GM19023 (cell line): ENCODE measurements at regions not wholly inside any gene's neighbourhood (a gene's known extent, or its start where the extent isn't known, plus 50 kb on each side); places are given as distances from the start of the nearest gene placed in this dataset.
"Not testable (repeated sequence)": the region's sequence is repeated elsewhere in the genome, so short reads cannot be mapped to it uniquely, and the experiment has no call there.

Experiments used
- ATAC-seq: cut with Tn5 transposase; IDR thresholded peaks from one replicate; pipeline ENCODE4 v1.9.1; 2021; ENCODE audit warnings: mild to moderate bottlenecking, moderate library complexity; ENCODE audit not compliant: unreplicated experiment

DNA sequence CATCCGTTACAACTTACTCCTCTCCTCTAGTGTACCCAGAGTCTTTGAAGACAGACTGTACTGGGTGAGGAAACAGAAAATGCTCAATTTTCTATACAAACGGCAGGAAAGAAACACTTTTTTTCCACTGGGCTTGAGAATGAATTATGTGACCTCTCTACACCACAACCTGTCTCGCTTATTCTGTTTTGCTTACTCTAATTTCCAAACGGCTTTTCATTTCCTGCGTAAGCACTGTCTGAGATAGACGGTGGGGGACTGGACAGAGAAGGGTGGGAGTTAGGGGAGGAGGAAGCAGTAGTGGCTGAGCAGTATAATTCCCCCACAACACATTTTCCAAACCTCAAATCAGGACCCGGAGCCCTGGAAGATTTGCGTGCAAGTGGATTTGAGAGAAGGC is 191.4 kb upstream of the SDK2 start:
- ATAC-seq = no peak

DNA sequence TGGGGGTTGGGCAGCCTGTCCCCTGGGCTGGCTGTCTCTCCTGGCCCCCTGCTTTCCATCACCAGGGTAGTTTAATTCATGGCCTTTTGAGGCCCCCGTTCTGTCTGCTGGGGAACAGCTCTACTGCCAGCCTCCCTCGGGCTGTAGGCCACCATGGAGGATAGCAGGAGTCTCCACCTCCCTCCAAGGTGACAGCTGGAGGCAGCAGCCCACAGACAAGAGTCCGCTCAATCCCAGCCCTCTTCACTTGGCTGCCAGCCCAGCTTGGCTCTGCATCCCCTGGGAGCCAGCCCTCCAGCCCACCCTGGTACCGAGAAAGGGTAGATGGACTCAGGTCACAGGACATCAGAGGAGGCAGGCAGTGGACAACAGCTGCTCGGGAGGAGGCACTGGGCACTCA is 194.6 kb upstream of the SDK2 start:
- ATAC-seq = no peak

DNA sequence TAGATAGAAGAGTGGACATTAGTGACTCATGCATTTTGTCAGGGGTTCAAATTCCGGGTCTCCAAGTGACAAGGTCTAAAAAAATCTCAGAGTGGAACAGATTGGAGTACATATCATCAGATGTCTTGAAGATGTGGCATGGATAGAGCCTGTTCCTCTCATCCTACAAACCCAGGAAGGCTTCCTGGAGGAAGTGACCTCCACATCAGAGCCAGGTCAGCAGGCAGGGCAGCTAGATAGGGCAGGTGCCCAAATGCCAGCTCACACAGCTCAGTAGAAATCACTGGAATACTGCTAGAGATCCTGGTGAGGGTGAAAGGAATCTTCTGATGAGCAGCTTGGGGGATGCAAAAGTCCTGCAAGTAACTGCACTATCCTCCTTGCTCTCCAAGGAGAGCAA is 196.6 kb upstream of the SDK2 start:
- no peak for ATAC-seq

DNA sequence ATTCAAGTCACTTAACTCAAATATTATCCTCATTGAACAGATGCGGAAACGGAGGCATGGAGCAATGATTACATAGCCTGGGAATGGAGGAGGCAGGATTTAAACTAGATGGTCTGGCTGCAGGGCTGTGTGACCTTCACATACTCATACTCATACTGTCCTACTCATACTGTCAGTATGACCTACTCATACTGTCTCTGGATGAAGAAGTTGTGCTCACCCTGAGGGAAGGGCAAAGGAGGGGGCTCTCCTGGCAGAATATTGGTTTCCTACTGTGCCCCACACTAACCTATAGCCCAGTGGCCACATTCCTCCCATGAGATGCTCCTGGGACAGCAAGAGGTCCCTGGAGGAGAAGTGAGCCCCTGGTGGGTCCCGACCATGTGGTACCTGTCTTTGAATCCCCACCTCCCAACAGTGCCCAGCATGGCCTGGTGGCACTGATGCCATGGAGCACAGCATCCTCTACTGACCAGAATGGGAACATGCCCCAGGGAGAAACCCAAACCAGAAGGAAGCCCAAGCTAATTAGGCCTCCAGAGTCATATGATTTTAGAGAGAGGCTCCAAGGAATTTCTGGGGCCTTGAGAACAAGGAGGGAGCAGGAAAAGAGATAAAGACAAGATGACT is 197.3 kb upstream of the SDK2 start:
- ATAC-seq = no peak

DNA sequence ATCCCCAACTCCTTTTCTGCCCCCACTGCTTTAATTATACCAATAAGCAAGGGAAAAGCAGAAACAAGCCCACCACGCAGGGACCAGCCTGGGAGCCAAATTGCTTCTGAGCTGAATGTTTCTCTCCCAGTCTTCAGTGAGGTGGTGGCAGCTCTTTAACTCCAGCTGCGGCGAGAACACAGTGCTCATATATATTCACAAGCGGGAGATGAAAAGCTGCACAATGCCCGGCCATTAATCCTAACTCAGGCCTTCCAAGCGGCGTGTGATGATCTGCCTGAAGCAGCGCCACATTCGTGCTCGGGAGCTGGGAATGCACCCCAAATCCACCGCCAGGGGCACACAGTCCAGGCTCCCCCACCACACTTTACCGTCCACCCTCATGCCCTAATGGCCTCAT is 203.7 kb upstream of the SDK2 start:
- no peak for ATAC-seq

DNA sequence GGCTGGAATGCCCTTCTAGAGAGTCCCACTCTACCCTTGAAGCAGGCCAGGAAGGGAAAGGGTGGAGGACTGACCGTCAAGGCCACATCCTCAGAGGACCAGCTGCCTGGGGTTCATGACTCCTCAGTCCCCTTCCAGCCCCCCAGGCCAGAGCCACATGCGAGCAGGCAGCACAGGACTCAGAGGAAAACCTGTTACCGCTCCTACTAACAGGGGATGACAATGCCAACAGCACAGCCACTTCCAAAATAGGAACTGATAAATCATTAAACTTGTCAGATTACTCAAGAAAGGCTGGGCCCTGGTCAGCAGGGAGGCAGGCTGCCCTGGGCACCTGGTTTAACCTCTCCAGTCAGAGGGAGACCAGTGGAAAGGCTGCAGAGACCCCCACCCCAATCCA is 206.2 kb upstream of the SDK2 start:
- no peak for ATAC-seq

DNA sequence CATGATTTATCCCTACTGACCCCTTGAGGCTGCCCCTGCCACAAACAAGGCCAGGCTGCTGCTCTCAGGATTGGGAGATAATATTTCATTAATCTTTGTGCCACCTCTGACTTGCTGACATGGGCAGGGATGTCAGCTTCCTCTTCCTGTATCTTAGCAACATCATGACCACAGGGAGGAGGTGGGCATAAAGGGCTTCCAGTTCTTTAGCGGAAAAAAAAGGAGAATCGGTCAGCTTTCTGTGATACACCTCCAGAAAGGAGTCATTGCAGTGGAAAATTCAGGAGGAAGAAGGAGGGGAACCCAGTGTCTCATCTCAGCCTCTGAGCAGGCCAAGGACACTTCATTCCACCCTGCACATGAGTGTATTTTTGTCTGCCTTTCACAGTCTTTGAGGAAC is 206.8 kb upstream of the SDK2 start:
- ATAC-seq = no peak

DNA sequence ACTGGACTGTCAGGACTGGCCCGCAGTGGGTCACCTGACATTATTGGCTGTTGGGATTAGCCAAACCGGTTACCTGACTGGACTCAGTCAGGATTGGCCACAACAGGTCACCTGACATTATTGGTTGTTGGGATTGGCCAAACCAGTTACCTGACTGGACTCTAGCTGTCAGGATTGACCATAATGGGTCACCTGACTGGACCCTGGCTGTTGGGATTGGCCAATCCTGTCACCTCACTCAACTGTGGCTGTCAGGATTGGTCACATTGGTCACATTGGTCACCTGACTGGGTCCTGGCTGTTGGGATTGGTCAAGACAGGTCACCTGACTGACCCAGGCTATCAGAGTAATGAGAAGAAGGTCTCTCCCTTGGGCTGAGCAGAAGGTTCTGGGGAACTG is 207.7 kb upstream of the SDK2 start:
- no peak for ATAC-seq

DNA sequence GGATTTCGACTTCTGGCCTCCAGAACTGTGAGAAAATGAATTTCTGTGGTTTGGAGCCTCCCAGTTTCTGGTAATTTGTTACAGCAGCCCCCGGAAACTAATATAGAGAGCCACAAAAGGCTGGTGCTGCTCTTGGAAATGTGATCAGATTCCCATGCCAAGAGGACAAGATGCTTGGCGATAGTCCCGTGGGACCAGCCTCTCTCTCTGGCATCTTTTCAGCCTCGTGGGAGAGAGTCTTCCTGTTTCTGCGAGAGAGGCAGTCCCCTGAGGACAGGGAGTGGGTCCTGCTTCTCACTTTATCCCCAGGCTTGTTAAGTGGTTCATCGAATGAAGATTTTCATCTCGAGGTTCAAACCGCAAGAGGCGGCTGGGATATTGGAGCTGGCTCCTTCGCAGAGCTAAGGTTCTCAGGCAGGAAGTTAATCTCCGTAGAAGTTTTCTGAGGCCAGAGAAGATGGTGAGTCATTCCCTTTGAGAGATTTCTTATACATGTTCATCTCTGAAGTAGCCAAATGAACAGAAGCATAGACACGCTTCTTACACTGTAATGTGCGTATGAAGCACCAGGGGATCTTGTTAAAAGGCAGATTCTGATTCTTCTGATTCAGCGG is 211.6 kb upstream of the SDK2 start:
- no peak for ATAC-seq

DNA sequence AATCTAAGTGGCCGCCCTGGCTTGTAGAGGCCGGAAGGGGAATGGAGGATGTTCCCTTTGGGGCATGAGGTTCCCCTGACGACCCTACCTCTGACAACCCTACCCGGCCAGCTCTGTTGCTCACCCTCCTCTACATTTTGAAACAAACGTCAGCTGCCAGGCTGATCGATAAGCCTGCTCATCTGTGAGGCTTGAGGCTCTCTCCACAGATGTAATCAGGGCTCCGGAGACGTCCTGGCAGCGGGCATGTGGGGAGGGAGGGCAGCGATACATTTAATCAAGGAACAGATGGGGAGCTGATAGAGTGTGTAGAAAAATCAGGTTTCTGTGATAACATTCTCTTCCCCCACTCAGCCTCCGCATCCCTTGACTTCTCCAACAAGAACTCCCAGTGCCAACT is 212.3 kb upstream of the SDK2 start:
- ATAC-seq = no peak

DNA sequence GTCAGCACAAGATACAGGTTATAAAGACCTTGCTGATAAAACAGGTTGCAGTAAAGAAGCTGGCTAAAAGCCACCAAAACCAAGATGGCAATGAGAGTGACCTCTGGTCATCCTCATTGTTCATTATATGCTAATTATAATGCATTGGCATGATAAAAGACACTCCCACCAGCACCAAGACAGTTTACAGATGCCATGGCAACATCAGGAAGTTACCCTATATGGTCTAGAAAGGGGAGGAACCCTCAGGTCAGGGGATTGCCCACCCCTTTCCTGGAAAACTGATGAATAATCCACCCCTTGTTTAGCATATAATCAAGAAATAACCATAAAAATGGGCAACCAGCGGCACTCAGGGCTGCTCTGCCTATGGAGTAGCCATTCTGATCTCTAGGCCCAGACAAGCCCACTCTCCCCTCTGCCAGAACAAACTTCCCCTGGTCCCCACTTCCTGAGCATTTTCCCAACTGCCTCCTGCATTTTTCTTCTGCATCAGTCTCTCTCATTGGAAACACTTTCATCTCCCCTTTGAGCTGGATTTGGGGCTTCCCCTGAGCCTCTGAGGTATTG is 215.3 kb upstream of the SDK2 start:
- not testable (repeated sequence) for ATAC-seq

DNA sequence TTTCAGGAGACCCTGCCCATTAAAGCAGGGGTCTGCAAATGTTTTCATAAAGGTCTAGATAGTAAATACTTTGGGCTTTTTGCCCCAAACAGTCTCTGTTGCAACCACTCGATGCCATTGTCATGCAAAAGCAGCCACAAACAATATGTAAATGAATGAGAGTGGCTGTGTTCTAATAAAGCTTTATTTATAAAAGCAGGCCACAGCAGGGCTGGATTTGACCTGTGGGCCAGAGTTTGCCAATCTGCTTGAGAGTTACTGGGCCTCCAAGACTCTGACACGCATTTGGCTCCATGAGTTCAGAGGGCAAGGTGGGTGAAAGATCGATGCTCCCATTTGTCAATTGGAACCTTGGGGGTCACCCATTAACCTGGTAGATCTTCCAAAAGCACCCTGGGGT is 217.3 kb upstream of the SDK2 start:
- no peak for ATAC-seq

DNA sequence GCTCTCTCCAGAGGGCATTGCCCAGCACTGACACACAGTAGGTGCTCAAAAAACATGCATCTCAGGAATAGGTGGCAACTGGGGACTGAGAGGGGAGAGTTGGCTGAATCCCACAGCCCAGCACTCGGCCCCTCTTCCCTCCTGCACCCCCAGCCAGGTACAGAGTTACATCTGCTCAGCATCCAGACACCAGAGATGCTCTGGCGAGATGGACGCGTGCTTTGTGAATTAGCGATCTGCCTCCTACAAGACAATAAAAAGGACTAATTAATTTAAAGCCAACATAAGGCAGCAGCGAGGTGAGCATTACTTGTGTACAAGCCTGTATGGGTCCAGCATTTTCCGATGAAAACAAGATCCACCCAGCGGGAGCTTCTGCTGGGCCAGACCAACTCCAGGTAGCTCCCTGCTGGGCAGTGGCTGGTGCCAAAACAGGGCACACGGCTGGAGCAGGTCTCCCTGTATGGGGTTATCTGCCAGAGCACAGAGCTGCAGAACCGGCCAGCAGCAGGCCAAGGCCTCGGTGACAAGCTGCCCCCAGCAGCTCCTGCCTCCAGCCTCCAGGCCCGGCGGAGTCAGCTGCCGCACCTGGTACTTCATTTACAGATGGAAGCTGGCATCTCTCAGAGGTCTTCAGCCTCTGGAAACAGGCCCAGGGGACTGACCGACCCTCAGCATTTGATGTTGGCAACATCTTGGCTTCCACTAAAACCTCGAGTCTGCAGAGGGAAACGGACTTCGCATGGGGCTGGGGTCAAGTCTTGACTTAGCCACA is 219.7 kb upstream of the SDK2 start:
- no peak for ATAC-seq

DNA sequence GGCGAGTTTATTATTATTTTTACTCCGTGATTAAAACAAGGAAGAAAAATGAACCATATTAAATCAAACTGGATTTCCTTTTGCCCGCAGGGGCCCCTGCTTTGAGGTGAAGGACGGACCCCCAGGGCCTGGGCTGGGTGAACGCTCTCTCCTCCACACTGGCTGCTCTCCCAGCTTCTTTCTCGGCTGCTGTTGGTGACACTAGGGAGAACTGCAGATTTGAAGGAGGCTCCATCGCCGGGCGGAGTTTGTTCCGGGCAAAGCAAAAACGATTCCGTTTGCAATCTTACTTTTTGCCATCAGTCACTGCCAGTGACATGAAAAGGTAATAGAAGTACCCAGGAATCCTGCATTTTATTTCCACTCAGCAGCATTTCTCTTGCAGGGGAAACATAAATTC is 221.6 kb upstream of the SDK2 start:
- ATAC-seq = no peak

DNA sequence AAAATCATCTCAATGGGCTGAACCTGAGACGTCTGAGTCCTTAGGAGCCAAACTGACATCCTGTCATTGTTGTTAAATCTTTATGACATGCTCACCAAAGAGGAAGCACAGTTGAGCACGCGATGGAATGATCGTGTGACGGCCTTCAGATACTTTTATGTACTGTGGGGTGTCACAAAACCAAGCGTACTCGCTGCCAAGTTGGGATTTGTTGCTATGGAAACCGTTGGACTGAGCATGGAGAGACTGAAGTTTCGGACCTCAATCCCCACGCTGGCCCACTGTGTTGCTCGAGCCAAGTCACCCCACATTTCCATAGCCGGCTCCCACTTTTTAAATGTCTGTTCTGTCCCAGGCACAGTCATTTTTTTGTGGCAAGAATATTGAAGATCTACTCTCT is 222.8 kb upstream of the SDK2 start:
- no peak for ATAC-seq

DNA sequence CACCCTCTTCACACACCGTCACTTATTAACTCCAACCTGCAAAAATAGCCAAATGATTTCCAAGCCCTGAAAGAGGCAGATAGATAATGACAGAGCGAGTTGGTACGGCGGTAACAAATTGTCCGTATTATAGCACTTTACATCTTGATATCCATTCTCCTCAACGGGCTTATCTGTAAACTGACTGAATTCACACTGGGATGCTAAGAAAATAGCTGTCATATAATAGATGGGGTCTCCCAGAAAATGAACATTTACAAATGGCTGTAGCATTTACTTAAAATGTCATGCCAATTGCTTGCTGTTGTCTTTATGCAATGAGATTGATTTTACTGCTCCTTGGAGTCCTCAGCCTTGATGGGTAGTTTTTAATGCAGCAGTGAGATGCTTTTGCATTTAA is 225.8 kb upstream of the SDK2 start:
- ATAC-seq = no peak

DNA sequence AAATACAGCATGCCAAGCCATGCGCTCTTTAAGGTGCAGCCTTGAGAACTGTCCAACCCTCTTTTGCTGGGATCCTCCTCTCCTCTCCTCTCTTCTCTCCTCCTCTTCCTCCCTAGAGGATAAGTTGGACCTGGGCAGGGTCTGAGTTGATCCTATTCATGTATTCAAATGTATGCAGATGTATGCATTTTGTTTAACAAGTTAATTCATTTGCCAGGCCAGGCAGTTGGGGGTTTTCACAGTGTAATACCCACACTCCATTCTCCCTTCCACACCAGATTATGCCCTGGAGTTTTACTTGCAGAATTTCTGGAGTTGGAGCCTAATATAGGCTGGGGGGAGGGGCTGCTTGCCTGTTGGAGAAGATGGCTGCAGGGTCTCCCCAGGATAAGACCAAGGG is 226.2 kb upstream of the SDK2 start:
- ATAC-seq = no peak

DNA sequence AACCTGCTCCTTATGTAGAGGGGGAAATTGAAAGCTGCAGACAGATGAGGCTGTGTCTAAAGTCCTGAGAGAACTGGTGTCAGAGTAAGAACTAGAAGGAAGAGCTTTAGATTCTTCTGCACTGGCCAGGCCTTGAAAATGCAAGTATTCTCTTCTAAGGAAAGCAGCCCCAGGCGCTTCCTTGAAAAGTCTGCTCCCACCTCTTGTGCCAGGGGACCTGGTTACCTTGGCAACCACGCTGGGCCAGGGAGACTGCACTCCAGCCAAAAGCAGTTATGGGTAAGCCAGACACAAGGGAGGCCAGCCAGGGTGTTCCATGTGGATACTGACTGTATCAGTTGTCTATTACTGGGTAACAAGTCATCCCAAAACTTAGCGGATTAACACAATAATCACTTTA is 228.6 kb upstream of the SDK2 start:
- ATAC-seq = no peak

DNA sequence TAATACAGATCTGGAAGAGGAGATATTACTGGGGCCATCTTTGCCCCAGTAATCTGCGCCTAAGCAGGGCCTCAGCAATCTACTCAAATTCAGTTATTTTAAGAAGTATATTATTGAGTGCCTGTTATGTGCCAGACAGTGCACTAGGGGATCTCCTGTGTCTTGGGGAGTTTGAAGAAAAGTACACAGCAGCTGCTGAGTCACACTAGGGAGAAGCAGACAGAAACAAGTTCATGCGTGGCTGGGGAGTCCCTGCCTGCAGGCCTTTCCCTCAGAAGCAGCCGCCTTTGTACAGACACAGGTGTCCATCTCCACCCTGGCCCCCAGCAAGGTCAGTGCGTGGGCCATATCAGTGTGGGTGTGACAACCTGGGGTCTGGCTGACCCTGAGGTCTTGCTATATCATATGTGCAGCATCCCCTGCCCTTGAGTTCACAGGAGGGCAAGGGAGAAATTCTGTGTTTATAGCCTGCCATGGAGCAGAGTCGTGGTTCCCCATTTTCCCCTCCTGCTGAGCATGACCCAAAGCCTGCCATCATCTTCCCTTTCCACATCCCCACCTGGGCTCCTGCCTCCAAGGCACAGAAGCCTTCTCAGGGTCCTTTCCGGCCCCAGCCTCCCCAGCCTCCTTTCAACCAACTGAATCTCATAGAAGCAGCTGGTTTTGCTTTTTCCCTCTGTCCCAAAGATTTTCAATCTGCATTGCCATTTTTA is 229.9 kb upstream of the SDK2 start:
- ATAC-seq = peak; percentile 82

DNA sequence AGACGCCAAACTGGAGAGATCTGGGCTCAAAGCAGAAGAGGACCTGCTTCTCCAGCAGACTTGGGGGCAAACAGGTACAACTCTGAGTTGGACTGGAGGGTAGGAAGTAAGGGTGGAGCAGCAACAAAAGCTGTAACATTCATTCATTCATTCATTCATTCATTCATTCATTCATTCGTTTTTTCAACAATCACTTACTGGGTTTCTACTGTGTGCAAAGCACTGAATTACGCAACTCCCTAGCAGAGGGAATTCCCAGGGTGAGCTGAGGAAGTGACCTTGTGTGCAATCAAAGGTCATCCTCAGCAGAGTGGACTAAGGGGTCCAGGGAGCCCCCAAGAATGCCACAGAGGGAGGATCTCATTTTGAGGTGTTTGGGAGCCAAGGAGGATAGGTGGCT is 231.1 kb upstream of the SDK2 start:
- no peak for ATAC-seq

DNA sequence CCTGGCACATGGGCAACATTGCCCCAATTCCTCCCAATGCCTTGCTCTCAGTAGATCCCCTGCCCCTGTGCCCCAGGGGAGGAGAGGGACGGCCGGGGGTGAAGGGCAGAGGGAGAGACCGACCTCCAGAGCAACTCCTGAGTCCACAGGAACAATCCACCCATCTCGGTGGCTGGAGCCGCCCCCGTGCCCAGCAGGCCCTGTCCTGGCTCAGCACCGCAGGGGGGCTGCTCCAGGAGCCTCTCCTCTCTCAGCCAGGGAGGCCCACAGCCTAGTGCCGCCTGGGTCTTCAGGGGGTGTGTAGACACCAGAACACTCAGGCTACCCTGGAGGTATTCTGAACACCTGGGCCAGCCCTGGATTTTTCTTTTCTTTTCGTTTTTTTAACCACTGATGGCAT is 233.7 kb upstream of the SDK2 start:
- ATAC-seq = no peak

DNA sequence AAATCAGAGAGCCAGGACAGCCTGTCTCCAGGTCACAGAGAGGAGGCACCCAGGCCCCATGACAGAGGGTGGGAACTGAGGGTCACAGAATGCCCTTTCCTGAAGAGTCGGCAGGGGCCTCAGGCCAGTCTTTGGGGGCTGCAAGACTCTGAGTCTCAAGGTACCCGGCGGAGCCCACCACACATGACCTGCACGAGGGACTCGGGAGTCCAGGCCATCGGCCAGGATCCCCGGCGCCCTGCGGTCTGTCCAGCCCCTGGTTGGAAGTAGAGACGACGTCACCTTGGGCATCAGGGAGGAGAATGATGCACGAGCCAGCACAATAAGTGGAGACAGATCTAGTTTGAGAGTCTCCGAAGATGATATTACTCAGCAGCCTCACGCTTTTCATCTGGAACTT is 234.7 kb upstream of the SDK2 start:
- no peak for ATAC-seq
